CD4-positive, alpha-beta T cell (primary cell): ENCODE measurements at regions not wholly inside any gene's neighbourhood (a gene's known extent, or its start where the extent isn't known, plus 50 kb on each side); places are given as distances from the start of the nearest gene placed in this dataset.

Source experiments
- ATAC-seq: fragments of 200-7000 bp; cut with Tn5 transposase; one replicate; pipeline ENCODE4 v1.10.0; 2022; ENCODE audit warnings: mild to moderate bottlenecking; ENCODE audit not compliant: poor library complexity
- CTCF ChIA-PET: fragments of 350-600 bp; sonication (Branson Sonifier 250); formaldehyde crosslinking; loops from one replicate; lab custom pipeline; 2021; ENCODE audit warnings: antibody characterized with exemption, inconsistent platforms; lab: Charles Lee
- POLR2A ChIA-PET: fragments of 350-600 bp; sonication (Branson Sonifier 250); formaldehyde crosslinking; loops from one replicate; lab custom pipeline; 2021; ENCODE audit warnings: antibody characterized with exemption, inconsistent platforms; lab: Charles Lee
- DNase-seq, 14 experiments: peaks; one replicate each; pipeline ENCODE4 v3.0.0-alpha.2; 2013 to 2020; ENCODE audit warnings: mixed read lengths in 2 of 14
- H3K27ac ChIP-seq, 2 donors: one replicate each; pipeline versions ENCODE4 v1.5.1 to v1.7.0; 2013; ENCODE audit warnings: low read length in 2 of 2, low read depth in 1 of 2, mild to moderate bottlenecking in 1 of 2
- H3K27me3 ChIP-seq, 2 experiments: 1 replicate in 1 of 2; 2 replicates in 1 of 2; pipeline versions ENCODE4 v1.6.1 to v1.7.0; 2013; ENCODE audit warnings: low read length in 2 of 2, control low read depth in 1 of 2, mild to moderate bottlenecking in 1 of 2, moderate library complexity in 1 of 2; ENCODE audit not compliant: insufficient read depth in 2 of 2, control insufficient read depth in 1 of 2
- H3K36me3 ChIP-seq: one replicate; pipeline ENCODE4 v1.6.1; 2013; ENCODE audit warnings: low read length, control low read depth; ENCODE audit not compliant: insufficient read depth
- H3K4me1 ChIP-seq: one replicate; pipeline ENCODE4 v1.6.1; 2013; ENCODE audit warnings: low read length, control low read depth; ENCODE audit not compliant: insufficient read depth
- H3K4me3 ChIP-seq: one replicate; pipeline ENCODE4 v1.5.1; 2013; ENCODE audit warnings: mild to moderate bottlenecking, low read length, moderate library complexity
- H3K9me3 ChIP-seq, 2 experiments: 1 replicate in 1 of 2; 2 replicates in 1 of 2; pipeline versions ENCODE4 v1.6.1 to v1.7.0; 2013; ENCODE audit warnings: low read length in 2 of 2, mild to moderate bottlenecking in 2 of 2, control low read depth in 1 of 2, moderate library complexity in 1 of 2; ENCODE audit not compliant: control insufficient read depth in 1 of 2, insufficient read depth in 1 of 2
- H3K27ac Mint-ChIP-seq: one replicate; pipeline ENCODE4 v1.8.0; 2020; ENCODE audit warnings: mixed read lengths
- H3K27me3 Mint-ChIP-seq: one replicate; pipeline ENCODE4 v1.8.0; 2021; ENCODE audit warnings: mixed read lengths
- H3K36me3 Mint-ChIP-seq: one replicate; pipeline ENCODE4 v1.8.0; 2021; ENCODE audit warnings: low read depth, mixed read lengths
- H3K4me1 Mint-ChIP-seq: one replicate; pipeline ENCODE4 v1.8.0; 2021; ENCODE audit warnings: low read depth, mixed read lengths
- H3K4me3 Mint-ChIP-seq: one replicate; pipeline ENCODE4 v1.8.0; 2020; ENCODE audit warnings: mild to moderate bottlenecking, mixed read lengths
- H3K9me3 Mint-ChIP-seq: one replicate; pipeline ENCODE4 v1.8.0; 2020; ENCODE audit warnings: mixed read lengths
- intact Hi-C, 2 experiments: fragments of 100-400 bp; cut with DNase I in 1 of 2; cut with micrococcal nuclease in 1 of 2; formaldehyde crosslinking; loops; one replicate each; pipeline versions ENCODE4 v1.15.1 to v1.9.0; 2023 to 2025; cut with DNase I, micrococcal nuclease
- TF ChIP-seq, protein P1 (sequence below): fragments of 200-600 bp; IDR thresholded peaks from one replicate; pipeline ENCODE4 v1.8.0; 2022; ENCODE audit warnings: antibody characterized with exemption, mild to moderate bottlenecking

DNA sequence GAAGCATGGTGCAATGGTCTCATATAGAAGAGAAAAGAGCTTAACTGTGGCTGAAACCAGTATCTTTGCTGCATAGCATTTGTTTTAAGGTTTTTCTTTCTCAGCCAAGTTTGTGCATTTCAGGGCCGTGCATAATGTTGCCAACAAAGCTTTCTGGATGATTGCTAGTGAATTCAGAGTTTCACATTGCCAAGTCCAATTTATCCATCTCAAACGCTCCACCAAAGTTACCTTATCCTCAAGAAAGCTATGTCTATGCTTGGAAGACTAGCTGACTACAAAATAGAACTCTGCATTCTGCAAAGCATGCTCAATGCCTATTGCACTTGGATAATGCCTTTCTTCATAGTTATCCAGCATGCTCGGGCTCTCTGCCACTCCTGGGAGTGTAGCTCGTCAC is 535.8 kb upstream of the SGCG start:
- Mint-ChIP-seq H3K36me3 (no peaks in the 10 kb centered on the region), H3K27me3 (no peaks in the 10 kb centered on the region), H3K9me3 (no peaks in the 10 kb centered on the region), H3K4me1 (no peaks in the 10 kb centered on the region), H3K27ac (no peak overlapping the region), H3K4me3 (no peak overlapping the region)
- ChIA-PET CTCF (no interaction called here), POLR2A (no interaction called here)
- H3K4me3 ChIP-seq, result no peak overlapping the region
- ATAC-seq, result no peak
- DNase-seq, result no peak
- H3K27ac ChIP-seq, result no peak overlapping the region
- intact Hi-C loops, result no loop called here
- H3K27me3 ChIP-seq, result no peaks in the 10 kb centered on the region
- no peaks in the 10 kb centered on the region for H3K4me1 ChIP-seq
- H3K36me3 ChIP-seq, result no peaks in the 10 kb centered on the region
- TF ChIP-seq, protein P1, sequence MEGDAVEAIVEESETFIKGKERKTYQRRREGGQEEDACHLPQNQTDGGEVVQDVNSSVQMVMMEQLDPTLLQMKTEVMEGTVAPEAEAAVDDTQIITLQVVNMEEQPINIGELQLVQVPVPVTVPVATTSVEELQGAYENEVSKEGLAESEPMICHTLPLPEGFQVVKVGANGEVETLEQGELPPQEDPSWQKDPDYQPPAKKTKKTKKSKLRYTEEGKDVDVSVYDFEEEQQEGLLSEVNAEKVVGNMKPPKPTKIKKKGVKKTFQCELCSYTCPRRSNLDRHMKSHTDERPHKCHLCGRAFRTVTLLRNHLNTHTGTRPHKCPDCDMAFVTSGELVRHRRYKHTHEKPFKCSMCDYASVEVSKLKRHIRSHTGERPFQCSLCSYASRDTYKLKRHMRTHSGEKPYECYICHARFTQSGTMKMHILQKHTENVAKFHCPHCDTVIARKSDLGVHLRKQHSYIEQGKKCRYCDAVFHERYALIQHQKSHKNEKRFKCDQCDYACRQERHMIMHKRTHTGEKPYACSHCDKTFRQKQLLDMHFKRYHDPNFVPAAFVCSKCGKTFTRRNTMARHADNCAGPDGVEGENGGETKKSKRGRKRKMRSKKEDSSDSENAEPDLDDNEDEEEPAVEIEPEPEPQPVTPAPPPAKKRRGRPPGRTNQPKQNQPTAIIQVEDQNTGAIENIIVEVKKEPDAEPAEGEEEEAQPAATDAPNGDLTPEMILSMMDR, result no peak
- H3K9me3 ChIP-seq, result peaks cover 0 to 19% of the 10 kb centered on the region in 2 experiments

DNA sequence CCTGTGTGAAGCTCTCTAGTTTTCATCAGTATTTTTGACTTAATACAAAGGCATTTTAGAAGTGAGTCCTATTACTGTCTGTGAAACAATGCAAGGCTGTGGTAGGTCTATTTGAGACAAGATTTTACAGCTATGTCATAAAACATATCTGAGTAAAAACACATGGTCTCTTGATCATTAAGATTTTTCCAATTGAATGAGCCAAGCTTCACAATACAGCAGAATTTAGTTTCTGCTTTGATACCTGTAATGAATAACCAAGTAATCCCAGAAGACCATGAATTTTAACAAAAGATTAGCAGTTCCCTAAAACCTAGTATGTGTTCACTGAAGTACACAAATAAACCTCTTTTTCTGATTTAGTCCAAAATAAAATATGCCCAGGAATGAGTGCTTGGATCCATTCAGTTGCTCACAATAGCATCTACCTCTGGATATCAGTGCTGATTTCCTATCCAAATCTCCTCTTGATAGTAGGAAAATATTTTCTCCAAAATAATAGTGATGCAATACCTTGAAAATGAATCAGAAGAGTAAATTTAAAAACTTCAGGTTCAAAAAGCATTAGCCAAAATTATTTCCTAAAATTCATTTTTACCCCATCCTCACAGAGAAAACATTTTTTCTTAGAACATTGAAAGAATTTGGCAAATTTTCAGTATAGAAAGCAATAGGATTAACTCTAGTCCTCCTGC is 533.5 kb upstream of the SGCG start:
- DNase-seq (no peak), ATAC-seq (no peak)
- no peaks in the 10 kb centered on the region for H3K4me1 Mint-ChIP-seq
- intact Hi-C loops, result no loop called here
- Histone ChIP-seq H3K4me1 (no peaks in the 10 kb centered on the region), H3K4me3 (no peak overlapping the region), H3K27me3 (no peaks in the 10 kb centered on the region), H3K27ac (no peak overlapping the region), H3K9me3 (peaks cover 0 to 13% of the 10 kb centered on the region in 2 experiments), H3K36me3 (no peaks in the 10 kb centered on the region)
- no peak overlapping the region for H3K4me3 Mint-ChIP-seq
- TF ChIP-seq, protein P1, result no peak
- no peaks in the 10 kb centered on the region for H3K36me3 Mint-ChIP-seq
- no peaks in the 10 kb centered on the region for H3K9me3 Mint-ChIP-seq
- H3K27me3 Mint-ChIP-seq, result no peaks in the 10 kb centered on the region
- H3K27ac Mint-ChIP-seq, result no peak overlapping the region
- ChIA-PET POLR2A (no interaction called here), CTCF (interaction anchor here (1.3 kb wide), 1 partner anchor 9 kb away, joined by 3 read pairs; no protein-coding TSS in a partner anchor)

DNA sequence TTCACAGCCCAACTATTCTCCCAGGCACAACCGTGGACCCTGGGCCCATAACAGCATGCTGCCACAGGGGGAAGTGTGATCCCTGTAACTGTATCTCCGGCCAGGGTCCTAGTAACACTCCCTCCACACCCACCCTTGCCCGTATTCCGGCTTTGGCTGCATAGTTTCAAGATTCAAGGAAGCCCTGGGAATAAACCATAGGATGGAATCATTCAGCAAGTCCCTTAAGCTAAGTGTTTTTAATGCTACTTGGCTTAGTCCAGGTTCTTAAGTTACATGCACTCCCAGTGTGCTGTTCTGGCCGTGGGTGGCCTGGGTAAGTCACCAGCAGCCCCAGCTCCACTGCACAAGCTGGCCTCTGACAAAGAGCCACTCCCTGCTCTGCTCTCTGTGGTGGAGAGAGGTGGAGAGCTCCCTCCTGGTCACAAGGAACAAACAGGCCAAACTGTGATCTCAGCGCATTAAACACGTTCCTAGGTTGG is 532.4 kb upstream of the SGCG start:
- Histone ChIP-seq H3K27me3 (no peaks in the 10 kb centered on the region), H3K4me3 (no peak overlapping the region), H3K9me3 (peaks cover 0 to 11% of the 10 kb centered on the region in 2 experiments), H3K4me1 (no peaks in the 10 kb centered on the region), H3K36me3 (no peaks in the 10 kb centered on the region), H3K27ac (no peak overlapping the region)
- no peak overlapping the region for H3K27ac Mint-ChIP-seq
- intact Hi-C loops, result no loop called here
- no peaks in the 10 kb centered on the region for H3K36me3 Mint-ChIP-seq
- no peaks in the 10 kb centered on the region for H3K4me1 Mint-ChIP-seq
- H3K4me3 Mint-ChIP-seq, result no peak overlapping the region
- ATAC-seq (no peak), DNase-seq (no peak)
- CTCF ChIA-PET, result no interaction called here
- no peaks in the 10 kb centered on the region for H3K9me3 Mint-ChIP-seq
- POLR2A ChIA-PET, result no interaction called here
- H3K27me3 Mint-ChIP-seq, result no peaks in the 10 kb centered on the region
- TF ChIP-seq, protein P1, result no peak
